ENCODE measurements at regions not wholly inside any gene's neighbourhood (a gene's known extent, or its start where the extent isn't known, plus 50 kb on each side); places are given as distances from the start of the nearest gene placed in this dataset.
"Not testable (repeated sequence)": the region's sequence is repeated elsewhere in the genome, so short reads cannot be mapped to it uniquely, and the experiment has no call there.

DNA sequence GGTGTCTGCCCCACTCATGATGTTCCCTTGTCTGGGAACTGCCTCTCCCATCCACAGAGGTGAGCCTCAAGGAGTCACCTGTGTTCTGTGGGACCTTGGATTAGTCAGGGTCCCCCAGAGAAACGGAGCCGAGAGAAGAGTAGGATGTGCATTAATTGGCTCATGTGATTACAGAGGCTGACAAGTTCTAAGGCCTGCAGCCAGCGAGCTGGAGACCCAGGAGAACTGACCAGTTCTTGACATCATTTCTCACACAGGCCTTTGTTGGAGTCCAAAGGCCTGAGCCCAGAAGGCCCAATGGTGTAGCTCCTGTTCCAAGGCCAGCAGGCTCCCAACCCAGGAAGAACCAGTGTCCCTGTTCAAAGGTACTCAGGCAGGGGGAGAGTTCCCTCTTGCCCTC, 186.6 kb downstream of the BCL2L11 start:
- H3K4me3 ChIP-seq (ENCODE audit: low read depth, low read length, poor library complexity, severe bottlenecking); DNase-seq (ENCODE audit: low spot score); H3K79me2 ChIP-seq (ENCODE audit: insufficient read depth, low read depth, low read length); H3K9me3 ChIP-seq (ENCODE audit: low read length); H3K27ac ChIP-seq (ENCODE audit: low read depth, low read length, poor library complexity, severe bottlenecking); CTCF ChIA-PET (ENCODE audit: unreplicated experiment); BruUV-seq (replicated peaks); intact Hi-C loops (cut with micrococcal nuclease; ENCODE audit: unreplicated experiment); H3K4me2 ChIP-seq (ENCODE audit: low read length); H3K4me1 ChIP-seq (ENCODE audit: insufficient read depth, low read length, poor library complexity, severe bottlenecking); H2AFZ ChIP-seq (ENCODE audit: low read length); H3K36me3 ChIP-seq (ENCODE audit: insufficient read depth, low read length); H3K9me2 ChIP-seq (ENCODE audit: insufficient read depth, low read length); POLR2A ChIA-PET; H4K20me1 ChIP-seq (ENCODE audit: insufficient read depth, low read length): not testable (repeated sequence)

DNA sequence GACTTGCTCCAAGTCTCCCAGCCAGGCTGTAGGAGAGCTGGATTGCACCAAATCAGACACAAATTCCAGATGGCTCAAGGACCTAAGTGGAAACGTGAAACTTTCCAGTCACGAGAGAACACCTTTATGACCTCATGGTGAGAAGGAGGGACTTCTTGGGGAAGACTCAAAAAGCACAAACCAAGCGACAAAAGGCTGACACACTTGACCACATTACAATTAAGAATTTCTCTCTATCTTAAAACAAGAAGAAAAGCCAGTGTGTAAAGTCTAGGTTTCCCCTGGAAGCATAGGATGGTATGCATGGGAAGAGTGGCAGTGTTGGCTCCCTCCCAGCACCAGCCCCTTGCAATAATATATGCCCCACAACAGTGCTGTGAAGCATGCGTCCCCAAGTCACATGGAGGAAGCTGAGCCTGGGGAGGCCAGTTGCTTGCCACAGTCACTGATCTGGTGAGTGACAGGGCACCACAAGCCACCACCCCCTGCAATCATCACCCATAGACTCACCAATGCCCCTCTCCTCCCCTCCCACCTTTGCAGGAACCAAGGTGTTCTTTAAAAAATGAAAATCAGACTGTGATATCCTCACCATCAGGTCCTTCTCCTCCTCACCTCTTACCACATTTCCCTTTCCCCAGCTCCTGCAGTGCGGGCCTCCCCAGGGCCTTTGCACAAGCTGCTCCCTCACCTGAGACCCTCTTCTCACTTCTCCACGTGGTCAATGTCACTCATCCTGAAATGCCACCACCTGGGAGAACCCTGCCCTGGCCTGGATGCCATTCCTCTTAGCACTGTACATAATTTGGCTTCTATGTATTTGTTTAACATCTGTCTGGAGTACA, 188.7 kb downstream of the BCL2L11 start:
- H4K20me1 ChIP-seq (ENCODE audit: insufficient read depth, low read length); H3K4me3 ChIP-seq (ENCODE audit: low read depth, low read length, poor library complexity, severe bottlenecking); CTCF ChIA-PET (ENCODE audit: unreplicated experiment); BruUV-seq (replicated peaks); H3K79me2 ChIP-seq (ENCODE audit: insufficient read depth, low read depth, low read length); H3K36me3 ChIP-seq (ENCODE audit: insufficient read depth, low read length); H2AFZ ChIP-seq (ENCODE audit: low read length); intact Hi-C loops (cut with micrococcal nuclease; ENCODE audit: unreplicated experiment); POLR2A ChIA-PET; H3K27ac ChIP-seq (ENCODE audit: low read depth, low read length, poor library complexity, severe bottlenecking); H3K9me3 ChIP-seq (ENCODE audit: low read length); H3K4me2 ChIP-seq (ENCODE audit: low read length); DNase-seq (ENCODE audit: low spot score); H3K9me2 ChIP-seq (ENCODE audit: insufficient read depth, low read length); H3K4me1 ChIP-seq (ENCODE audit: insufficient read depth, low read length, poor library complexity, severe bottlenecking): not testable (repeated sequence)

DNA sequence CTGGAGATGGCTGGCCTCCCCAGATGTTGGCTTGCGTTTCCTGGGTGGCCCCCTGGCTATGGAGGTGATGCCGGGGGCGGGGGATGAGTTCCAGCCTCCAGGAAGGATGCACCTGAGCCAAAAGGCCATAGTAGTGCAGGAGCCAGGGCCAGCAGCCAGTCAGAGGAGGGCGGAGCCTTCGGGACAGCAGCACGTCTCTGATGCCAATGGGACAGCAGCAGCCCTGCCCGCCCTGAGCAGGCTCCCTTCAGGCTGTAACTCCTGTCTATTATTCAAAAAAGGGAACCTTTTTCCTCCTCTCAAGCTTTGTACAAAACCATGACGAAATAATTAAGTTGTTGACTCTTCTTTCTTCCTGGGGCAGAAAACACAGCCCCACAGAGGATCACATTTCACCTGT, 189.7 kb downstream of the BCL2L11 start:
- H3K4me3 ChIP-seq (ENCODE audit: low read depth, low read length, poor library complexity, severe bottlenecking); H4K20me1 ChIP-seq (ENCODE audit: insufficient read depth, low read length); POLR2A ChIA-PET; H3K4me1 ChIP-seq (ENCODE audit: insufficient read depth, low read length, poor library complexity, severe bottlenecking); CTCF ChIA-PET (ENCODE audit: unreplicated experiment); intact Hi-C loops (cut with micrococcal nuclease; ENCODE audit: unreplicated experiment); DNase-seq (ENCODE audit: low spot score); H3K4me2 ChIP-seq (ENCODE audit: low read length); H3K9me3 ChIP-seq (ENCODE audit: low read length); H3K36me3 ChIP-seq (ENCODE audit: insufficient read depth, low read length); H3K9me2 ChIP-seq (ENCODE audit: insufficient read depth, low read length); BruUV-seq (replicated peaks); H3K79me2 ChIP-seq (ENCODE audit: insufficient read depth, low read depth, low read length); H3K27ac ChIP-seq (ENCODE audit: low read depth, low read length, poor library complexity, severe bottlenecking); H2AFZ ChIP-seq (ENCODE audit: low read length): not testable (repeated sequence)

DNA sequence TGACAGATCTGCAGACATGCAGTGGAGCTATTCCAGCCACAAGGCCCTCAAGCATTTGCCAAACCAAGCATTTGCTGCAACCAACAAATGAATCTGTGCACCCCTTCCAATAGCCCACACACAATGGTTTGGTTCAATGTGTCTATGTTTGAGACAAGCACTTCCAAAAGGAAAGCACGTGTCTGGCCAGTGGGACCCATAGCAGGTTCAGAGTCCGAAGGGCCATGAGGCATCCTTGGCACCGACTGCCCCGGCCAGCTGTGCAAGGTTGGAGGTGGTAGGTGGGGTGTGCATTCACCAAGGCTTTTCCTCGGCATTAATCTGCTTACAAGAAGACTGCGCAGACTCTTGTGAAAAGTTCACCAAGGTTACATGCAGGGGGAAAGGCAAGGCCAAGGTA, 190.9 kb downstream of the BCL2L11 start:
- H3K4me2 ChIP-seq (ENCODE audit: low read length); H3K36me3 ChIP-seq (ENCODE audit: insufficient read depth, low read length); H4K20me1 ChIP-seq (ENCODE audit: insufficient read depth, low read length); CTCF ChIA-PET (ENCODE audit: unreplicated experiment); H3K4me1 ChIP-seq (ENCODE audit: insufficient read depth, low read length, poor library complexity, severe bottlenecking); H2AFZ ChIP-seq (ENCODE audit: low read length); H3K9me3 ChIP-seq (ENCODE audit: low read length); DNase-seq (ENCODE audit: low spot score); H3K4me3 ChIP-seq (ENCODE audit: low read depth, low read length, poor library complexity, severe bottlenecking); intact Hi-C loops (cut with micrococcal nuclease; ENCODE audit: unreplicated experiment); BruUV-seq (replicated peaks); H3K9me2 ChIP-seq (ENCODE audit: insufficient read depth, low read length); H3K79me2 ChIP-seq (ENCODE audit: insufficient read depth, low read depth, low read length); H3K27ac ChIP-seq (ENCODE audit: low read depth, low read length, poor library complexity, severe bottlenecking); POLR2A ChIA-PET: not testable (repeated sequence)

DNA sequence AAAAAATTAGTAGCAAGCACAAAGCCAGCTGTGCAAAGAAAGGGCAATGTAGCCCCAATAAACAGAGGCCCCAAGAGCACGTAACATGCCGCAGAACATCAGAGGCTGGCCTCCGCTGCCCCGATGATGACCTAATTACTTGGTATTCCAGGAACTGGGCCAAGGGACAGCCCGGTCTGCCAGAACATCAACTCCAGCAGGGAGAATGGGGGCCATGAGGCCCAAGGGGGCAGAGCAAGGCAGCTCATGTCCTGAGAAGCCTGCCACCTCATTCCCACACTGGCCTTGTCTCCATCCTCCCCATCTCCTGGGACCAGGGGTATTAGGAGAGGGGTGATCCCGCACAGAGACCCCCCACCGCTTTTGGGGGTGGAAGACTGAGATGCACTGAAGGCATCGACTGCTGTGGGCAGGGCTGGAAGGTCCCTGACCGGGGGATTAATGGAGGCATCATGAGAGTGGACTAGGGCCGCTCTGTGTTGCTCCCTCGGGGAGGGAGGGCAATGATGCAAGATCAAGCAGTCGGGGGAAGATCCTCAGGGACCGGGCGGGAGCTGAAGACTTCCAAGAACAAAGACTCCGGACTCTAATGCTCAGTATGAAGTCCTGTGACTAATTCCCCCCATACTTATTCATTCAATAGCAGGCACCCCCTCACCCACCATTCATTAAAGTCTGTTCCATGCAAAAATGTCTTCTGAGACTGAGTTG, 192.3 kb downstream of the BCL2L11 start:
- H3K4me3 ChIP-seq (ENCODE audit: low read depth, low read length, poor library complexity, severe bottlenecking); H2AFZ ChIP-seq (ENCODE audit: low read length); POLR2A ChIA-PET; H3K36me3 ChIP-seq (ENCODE audit: insufficient read depth, low read length); DNase-seq (ENCODE audit: low spot score); H3K4me2 ChIP-seq (ENCODE audit: low read length); intact Hi-C loops (cut with micrococcal nuclease; ENCODE audit: unreplicated experiment); H4K20me1 ChIP-seq (ENCODE audit: insufficient read depth, low read length); H3K9me3 ChIP-seq (ENCODE audit: low read length); H3K4me1 ChIP-seq (ENCODE audit: insufficient read depth, low read length, poor library complexity, severe bottlenecking); CTCF ChIA-PET (ENCODE audit: unreplicated experiment); H3K9me2 ChIP-seq (ENCODE audit: insufficient read depth, low read length); H3K27ac ChIP-seq (ENCODE audit: low read depth, low read length, poor library complexity, severe bottlenecking); BruUV-seq (replicated peaks); H3K79me2 ChIP-seq (ENCODE audit: insufficient read depth, low read depth, low read length): not testable (repeated sequence)

DNA sequence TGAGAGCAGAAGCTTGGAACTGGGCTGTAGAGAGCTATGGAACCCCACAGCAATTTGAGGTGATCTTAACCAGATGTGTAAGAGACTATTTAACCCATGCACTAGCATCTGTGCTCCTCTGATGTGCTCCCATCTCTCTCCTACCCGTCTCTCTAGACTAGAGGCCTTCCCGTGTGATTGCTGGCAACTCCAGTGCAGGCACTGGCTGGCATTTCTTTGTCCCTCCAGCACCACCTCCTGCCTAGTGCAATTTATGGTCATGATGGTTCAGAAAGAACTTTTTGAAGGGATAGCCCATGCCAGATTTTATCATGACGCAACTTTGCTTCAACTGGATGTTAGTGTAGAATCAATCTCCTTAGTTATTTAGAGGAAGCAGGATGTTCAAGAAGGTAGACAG, 193.0 kb downstream of the BCL2L11 start:
- not testable (repeated sequence) for H3K4me3 ChIP-seq (ENCODE audit: low read depth, low read length, poor library complexity, severe bottlenecking)

More for the DNA sequence above, 193.0 kb downstream of the BCL2L11 start:
- CTCF ChIA-PET (ENCODE audit: unreplicated experiment); H3K4me2 ChIP-seq (ENCODE audit: low read length); H2AFZ ChIP-seq (ENCODE audit: low read length); H3K36me3 ChIP-seq (ENCODE audit: insufficient read depth, low read length); H3K4me1 ChIP-seq (ENCODE audit: insufficient read depth, low read length, poor library complexity, severe bottlenecking); intact Hi-C loops (cut with micrococcal nuclease; ENCODE audit: unreplicated experiment); BruUV-seq (replicated peaks); H4K20me1 ChIP-seq (ENCODE audit: insufficient read depth, low read length); H3K79me2 ChIP-seq (ENCODE audit: insufficient read depth, low read depth, low read length); H3K9me2 ChIP-seq (ENCODE audit: insufficient read depth, low read length); H3K27ac ChIP-seq (ENCODE audit: low read depth, low read length, poor library complexity, severe bottlenecking); POLR2A ChIA-PET; DNase-seq (ENCODE audit: low spot score); H3K9me3 ChIP-seq (ENCODE audit: low read length): not testable (repeated sequence)
